SK-N-SH treated with all-trans-retinoic acid at 6 μM for 48 hours (cell line): ENCODE measurements at regions not wholly inside any gene's neighbourhood (a gene's known extent, or its start where the extent isn't known, plus 50 kb on each side); places are given as distances from the start of the nearest gene placed in this dataset.
"Not testable (repeated sequence)": the region's sequence is repeated elsewhere in the genome, so short reads cannot be mapped to it uniquely, and the experiment has no call there.

Source experiments
- ISL1 ChIP-seq: fragments of 250-450 bp; sonication (Bioruptor Pico); IDR thresholded peaks from 2 replicates; pipeline ENCODE4 v2.1.2; 2022; ENCODE audit warnings: mild to moderate bottlenecking, moderate library complexity
- OSR1 ChIP-seq: fragments of 250-450 bp; sonication (Bioruptor Pico); IDR thresholded peaks from 2 replicates; pipeline ENCODE4 v1.8.0; 2022; ENCODE audit warnings: moderate library complexity, mild to moderate bottlenecking, inconsistent platforms
- TCF4 ChIP-seq: fragments of 250-450 bp; sonication (Bioruptor Pico); IDR thresholded peaks from 2 replicates; pipeline ENCODE4 v1.8.0; 2021; ENCODE audit warnings: mild to moderate bottlenecking, moderate library complexity, borderline replicate concordance
- ZC3H10 ChIP-seq: fragments of 250-450 bp; sonication (Bioruptor Pico); IDR thresholded peaks from 2 replicates; pipeline ENCODE4 v1.5.1; 2021; ENCODE audit warnings: mild to moderate bottlenecking, moderate library complexity
- ZFP3 ChIP-seq: fragments of 250-450 bp; sonication (Bioruptor Pico); IDR thresholded peaks from 2 replicates; pipeline ENCODE4 v1.5.0; 2020; ENCODE audit warnings: mild to moderate bottlenecking, moderate library complexity
- ZFP30 ChIP-seq: fragments of 450-650 bp; formaldehyde crosslinking; IDR thresholded peaks from 2 replicates; pipeline ENCODE4 v1.5.0; 2022; ENCODE audit warnings: mild to moderate bottlenecking, moderate library complexity
- ZNF565 ChIP-seq: fragments of 450-650 bp; formaldehyde crosslinking; conservative IDR thresholded peaks from 2 replicates; pipeline ENCODE4 v1.5.0; 2020; ENCODE audit warnings: low read depth, mild to moderate bottlenecking, moderate library complexity
- ZNF70 ChIP-seq: fragments of 450-650 bp; formaldehyde crosslinking; IDR thresholded peaks from 2 replicates; pipeline ENCODE4 v1.5.0; 2020; ENCODE audit warnings: mild to moderate bottlenecking, moderate library complexity
- TF ChIP-seq, protein P1 (sequence below): fragments of 250-450 bp; sonication (Bioruptor Pico); IDR thresholded peaks from 2 replicates; pipeline ENCODE4 v1.8.0; 2020; ENCODE audit warnings: mild to moderate bottlenecking, moderate library complexity, borderline replicate concordance

DNA sequence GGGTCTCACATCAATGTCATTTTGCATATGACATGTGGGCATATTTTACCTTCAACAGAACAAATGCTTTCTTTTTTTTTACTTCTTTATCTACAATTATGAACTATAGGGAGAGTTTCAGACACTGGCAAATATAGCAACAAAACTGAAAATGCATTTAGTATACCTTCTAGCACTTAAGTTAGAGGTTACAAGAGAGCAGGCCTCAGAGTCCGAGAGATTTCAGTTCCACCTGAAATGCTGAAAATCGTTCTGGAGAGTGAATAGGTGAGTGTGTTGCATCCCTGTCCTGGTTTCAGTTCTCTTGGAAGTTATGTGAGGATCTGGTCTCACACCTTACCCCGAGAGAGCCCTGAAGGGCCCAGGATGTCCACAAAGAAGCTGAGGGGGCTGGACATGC is 337.8 kb upstream of the FRG1 start:
- TF ChIP-seq, protein P1, sequence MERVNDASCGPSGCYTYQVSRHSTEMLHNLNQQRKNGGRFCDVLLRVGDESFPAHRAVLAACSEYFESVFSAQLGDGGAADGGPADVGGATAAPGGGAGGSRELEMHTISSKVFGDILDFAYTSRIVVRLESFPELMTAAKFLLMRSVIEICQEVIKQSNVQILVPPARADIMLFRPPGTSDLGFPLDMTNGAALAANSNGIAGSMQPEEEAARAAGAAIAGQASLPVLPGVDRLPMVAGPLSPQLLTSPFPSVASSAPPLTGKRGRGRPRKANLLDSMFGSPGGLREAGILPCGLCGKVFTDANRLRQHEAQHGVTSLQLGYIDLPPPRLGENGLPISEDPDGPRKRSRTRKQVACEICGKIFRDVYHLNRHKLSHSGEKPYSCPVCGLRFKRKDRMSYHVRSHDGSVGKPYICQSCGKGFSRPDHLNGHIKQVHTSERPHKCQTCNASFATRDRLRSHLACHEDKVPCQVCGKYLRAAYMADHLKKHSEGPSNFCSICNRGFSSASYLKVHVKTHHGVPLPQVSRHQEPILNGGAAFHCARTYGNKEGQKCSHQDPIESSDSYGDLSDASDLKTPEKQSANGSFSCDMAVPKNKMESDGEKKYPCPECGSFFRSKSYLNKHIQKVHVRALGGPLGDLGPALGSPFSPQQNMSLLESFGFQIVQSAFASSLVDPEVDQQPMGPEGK: not testable (repeated sequence)
- not testable (repeated sequence) for TF ChIP-seq ISL1, ZNF565, TCF4, ZNF70, OSR1, ZFP3, ZFP30, ZC3H10 (CRISPR knock-in tag)
